ENCODE measurements at regions not wholly inside any gene's neighbourhood (a gene's known extent, or its start where the extent isn't known, plus 50 kb on each side); places are given as distances from the start of the nearest gene placed in this dataset.

- no peaks in the 10 kb centered on the region for H3K9me2 ChIP-seq
- no peak overlapping the region for H3K9ac ChIP-seq
- H3K27me3 ChIP-seq (ENCODE audit: insufficient read depth): no peaks in the 10 kb centered on the region
- no peak for DNase-seq
- no peak overlapping the region for H2AFZ ChIP-seq (ENCODE audit: low read depth)
- ChIA-PET POLR2A (no interaction called here), CTCF (no interaction called here)
- H3F3A ChIP-seq (replicated peaks; ENCODE audit: insufficient read depth): no peaks in the 10 kb centered on the region
- H4K20me1 ChIP-seq (ENCODE audit: insufficient read depth): no peaks in the 10 kb centered on the region
- no peaks in the 10 kb centered on the region for H3K9me3 ChIP-seq
- no peak overlapping the region for H3K4me3 ChIP-seq (ENCODE audit: low read depth in 2 of 2, low read length in 1 of 2)
- TF ChIP-seq REST (IDR thresholded peaks at IDR 0.05; ENCODE audit: low read depth, low read length) (no peak), IRF3 (IDR thresholded peaks at IDR 0.05; ENCODE audit: low read depth, low read length) (no peak), FOSL2 (IDR thresholded peaks at IDR 0.05; ENCODE audit: borderline replicate concordance, low read depth) (no peak), GABPA (IDR thresholded peaks at IDR 0.05; ENCODE audit: low read depth) (no peak), ELF1 (IDR thresholded peaks at IDR 0.05) (no peak), USF2 (IDR thresholded peaks at IDR 0.05; ENCODE audit: borderline replicate concordance, low read depth, low read length) (no peak), CHD2 (IDR thresholded peaks at IDR 0.05; ENCODE audit: low read length, partially characterized antibody) (no peak), EP300 (IDR thresholded peaks at IDR 0.05; ENCODE audit: borderline replicate concordance in 1 of 2, low read depth in 1 of 2, low read length in 1 of 2) (no peak), TEAD4 (IDR thresholded peaks at IDR 0.05; ENCODE audit: borderline replicate concordance, insufficient read depth) (no peak), ZBTB33 (IDR thresholded peaks at IDR 0.05; ENCODE audit: borderline replicate concordance, low read depth) (no peak), RAD21 (IDR thresholded peaks at IDR 0.05; ENCODE audit: low read length) (no peak), MAX (IDR thresholded peaks at IDR 0.05; ENCODE audit: low read depth) (no peak), CTCF (IDR thresholded peaks at IDR 0.05) (no peak), JUND (IDR thresholded peaks at IDR 0.05) (no peak)
- H3K36me3 ChIP-seq (replicated peaks in 1 of 2; ENCODE audit: control insufficient read depth in 1 of 2, insufficient read depth in 2 of 2, low read length in 1 of 2): no peaks in the 10 kb centered on the region
- WGBS (ENCODE audit: low lambda C conversion rate): 12% methylated on average over 2 of the region's 2 CpGs
- no peaks in the 10 kb centered on the region for H3K79me2 ChIP-seq (ENCODE audit: insufficient read depth)
- H3K4me1 ChIP-seq (ENCODE audit: control insufficient read depth in 1 of 2, insufficient read depth in 2 of 2, low read depth in 1 of 2, low read length in 1 of 2): no peaks in the 10 kb centered on the region
- H3K4me2 ChIP-seq: no peak overlapping the region
- no peak overlapping the region for H3K27ac ChIP-seq (ENCODE audit: low read depth in 2 of 2, low read length in 1 of 2)
Observed at GRCh38 chrX:116378961-116379360, 57.4 kb upstream of the SLC6A14 start.

Data from SK-N-SH (cell line).